Activated naive CD8-positive, alpha-beta T cell treated with anti-CD3 and anti-CD28 coated beads for 36 hours (primary cell): ENCODE measurements at regions not wholly inside any gene's neighbourhood (a gene's known extent, or its start where the extent isn't known, plus 50 kb on each side); places are given as distances from the start of the nearest gene placed in this dataset.
"Not testable (repeated sequence)": the region's sequence is repeated elsewhere in the genome, so short reads cannot be mapped to it uniquely, and the experiment has no call there.

Experiments used
- DNase-seq: peaks from one replicate; pipeline ENCODE4 v3.0.0; 2021
- H3K27ac Mint-ChIP-seq: one replicate; pipeline ENCODE4 v1.8.0; 2022; ENCODE audit warnings: mild to moderate bottlenecking, moderate library complexity, mixed read lengths
- H3K27me3 Mint-ChIP-seq: one replicate; pipeline ENCODE4 v1.8.0; 2022; ENCODE audit warnings: mild to moderate bottlenecking, mixed read lengths
- H3K36me3 Mint-ChIP-seq: one replicate; pipeline ENCODE4 v1.8.0; 2021; ENCODE audit warnings: mild to moderate bottlenecking, mixed read lengths
- H3K4me1 Mint-ChIP-seq: one replicate; pipeline ENCODE4 v1.8.0; 2021; ENCODE audit warnings: mixed read lengths
- H3K4me3 Mint-ChIP-seq: one replicate; pipeline ENCODE4 v1.8.0; 2022; ENCODE audit warnings: mild to moderate bottlenecking, moderate library complexity, mixed read lengths
- H3K9me3 Mint-ChIP-seq: one replicate; pipeline ENCODE4 v1.8.0; 2022; ENCODE audit warnings: mixed read lengths

- H3K9me3 Mint-ChIP-seq, result no peaks in the 10 kb centered on the region
- DNase-seq, result no peak
- peaks cover 4% of the 10 kb centered on the region for H3K27me3 Mint-ChIP-seq
- no peaks in the 10 kb centered on the region for H3K36me3 Mint-ChIP-seq
- no peaks in the 10 kb centered on the region for H3K4me1 Mint-ChIP-seq
- no peak overlapping the region for H3K4me3 Mint-ChIP-seq
- no peak overlapping the region for H3K27ac Mint-ChIP-seq
These were observed 559.9 kb upstream of the ARPP21 start for GRCh38 chr3:35079403-35079802.

- H3K27me3 Mint-ChIP-seq, result no peaks in the 10 kb centered on the region
- H3K27ac Mint-ChIP-seq, result no peak overlapping the region
- H3K4me3 Mint-ChIP-seq, result no peak overlapping the region
- H3K36me3 Mint-ChIP-seq, result no peaks in the 10 kb centered on the region
- no peak for DNase-seq
- H3K4me1 Mint-ChIP-seq, result no peaks in the 10 kb centered on the region
- no peaks in the 10 kb centered on the region for H3K9me3 Mint-ChIP-seq
These were observed 557.4 kb upstream of the ARPP21 start for GRCh38 chr3:35081899-35082298.

GRCh38 chr3:35088943-35089342, 550.4 kb upstream of the ARPP21 start:
- H3K27ac Mint-ChIP-seq, result no peak overlapping the region
- H3K4me3 Mint-ChIP-seq, result no peak overlapping the region
- H3K36me3 Mint-ChIP-seq, result no peaks in the 10 kb centered on the region
- H3K4me1 Mint-ChIP-seq, result no peaks in the 10 kb centered on the region
- H3K9me3 Mint-ChIP-seq, result peaks cover 12% of the 10 kb centered on the region
- DNase-seq, result no peak
- no peaks in the 10 kb centered on the region for H3K27me3 Mint-ChIP-seq

- DNase-seq, result no peak
- Mint-ChIP-seq H3K9me3 (peaks cover 1% of the 10 kb centered on the region), H3K36me3 (no peaks in the 10 kb centered on the region), H3K4me1 (no peaks in the 10 kb centered on the region), H3K27ac (no peak overlapping the region), H3K4me3 (no peak overlapping the region), H3K27me3 (no peaks in the 10 kb centered on the region)
These were observed 524.6 kb upstream of the ARPP21 start for GRCh38 chr3:35114686-35115085.

- Mint-ChIP-seq H3K4me3 (no peak overlapping the region), H3K27me3 (no peaks in the 10 kb centered on the region), H3K4me1 (no peaks in the 10 kb centered on the region), H3K27ac (no peak overlapping the region), H3K36me3 (no peaks in the 10 kb centered on the region), H3K9me3 (no peaks in the 10 kb centered on the region)
- no peak for DNase-seq
These were observed 519.3 kb upstream of the ARPP21 start for GRCh38 chr3:35120026-35120425.

- DNase-seq, result no peak
- Mint-ChIP-seq H3K9me3 (peaks cover 6% of the 10 kb centered on the region), H3K36me3 (no peaks in the 10 kb centered on the region), H3K4me1 (no peaks in the 10 kb centered on the region), H3K4me3 (no peak overlapping the region), H3K27me3 (no peaks in the 10 kb centered on the region), H3K27ac (no peak overlapping the region)
These were observed 501.7 kb upstream of the ARPP21 start for GRCh38 chr3:35137612-35138011.

GRCh38 chr3:35141406-35141805, 497.9 kb upstream of the ARPP21 start:
- Mint-ChIP-seq H3K4me1 (no peaks in the 10 kb centered on the region), H3K27ac (no peak overlapping the region), H3K27me3 (no peaks in the 10 kb centered on the region), H3K36me3 (no peaks in the 10 kb centered on the region), H3K4me3 (no peak overlapping the region), H3K9me3 (peaks cover 5% of the 10 kb centered on the region)
- no peak for DNase-seq

GRCh38 chr3:35144011-35144410, 495.3 kb upstream of the ARPP21 start:
- no peak for DNase-seq
- H3K9me3 Mint-ChIP-seq, result peaks cover 5% of the 10 kb centered on the region
- no peak overlapping the region for H3K27ac Mint-ChIP-seq
- no peak overlapping the region for H3K4me3 Mint-ChIP-seq
- no peaks in the 10 kb centered on the region for H3K27me3 Mint-ChIP-seq
- H3K36me3 Mint-ChIP-seq, result no peaks in the 10 kb centered on the region
- H3K4me1 Mint-ChIP-seq, result no peaks in the 10 kb centered on the region

GRCh38 chr3:35146256-35147035, 492.9 kb upstream of the ARPP21 start:
- not testable (repeated sequence) for H3K27me3 Mint-ChIP-seq, DNase-seq, H3K4me1 Mint-ChIP-seq, H3K36me3 Mint-ChIP-seq, H3K4me3 Mint-ChIP-seq, H3K27ac Mint-ChIP-seq, H3K9me3 Mint-ChIP-seq

GRCh38 chr3:35183927-35184675, 455.2 kb upstream of the ARPP21 start:
- no peak for DNase-seq
- Mint-ChIP-seq H3K27ac (no peak overlapping the region), H3K4me1 (no peaks in the 10 kb centered on the region), H3K9me3 (peaks cover 14% of the 10 kb centered on the region), H3K36me3 (peaks cover 4% of the 10 kb centered on the region), H3K4me3 (no peak overlapping the region), H3K27me3 (no peaks in the 10 kb centered on the region)

- Mint-ChIP-seq H3K27ac (no peak overlapping the region), H3K4me3 (no peak overlapping the region), H3K9me3 (peaks cover 14% of the 10 kb centered on the region), H3K36me3 (peaks cover 4% of the 10 kb centered on the region), H3K4me1 (no peaks in the 10 kb centered on the region), H3K27me3 (no peaks in the 10 kb centered on the region)
- no peak for DNase-seq
These were observed 454.6 kb upstream of the ARPP21 start for GRCh38 chr3:35184775-35185174.

GRCh38 chr3:35187908-35188307, 451.4 kb upstream of the ARPP21 start:
- Mint-ChIP-seq H3K4me1 (no peaks in the 10 kb centered on the region), H3K27me3 (no peaks in the 10 kb centered on the region), H3K27ac (no peak overlapping the region), H3K9me3 (peaks cover 7% of the 10 kb centered on the region), H3K4me3 (no peak overlapping the region), H3K36me3 (no peaks in the 10 kb centered on the region)
- no peak for DNase-seq

- DNase-seq, result no peak
- Mint-ChIP-seq H3K4me3 (no peak overlapping the region), H3K4me1 (no peaks in the 10 kb centered on the region), H3K27ac (no peak overlapping the region), H3K27me3 (no peaks in the 10 kb centered on the region), H3K36me3 (no peaks in the 10 kb centered on the region), H3K9me3 (peaks cover 1% of the 10 kb centered on the region)
These were observed 444.7 kb upstream of the ARPP21 start for GRCh38 chr3:35194666-35195065.

GRCh38 chr3:35198857-35199256, 440.5 kb upstream of the ARPP21 start:
- no peaks in the 10 kb centered on the region for H3K36me3 Mint-ChIP-seq
- DNase-seq, result no peak
- H3K4me3 Mint-ChIP-seq, result no peak overlapping the region
- no peaks in the 10 kb centered on the region for H3K4me1 Mint-ChIP-seq
- no peaks in the 10 kb centered on the region for H3K9me3 Mint-ChIP-seq
- no peaks in the 10 kb centered on the region for H3K27me3 Mint-ChIP-seq
- H3K27ac Mint-ChIP-seq, result no peak overlapping the region

GRCh38 chr3:35200056-35200455, 439.3 kb upstream of the ARPP21 start:
- no peak overlapping the region for H3K27ac Mint-ChIP-seq
- DNase-seq, result no peak
- H3K4me3 Mint-ChIP-seq, result no peak overlapping the region
- no peaks in the 10 kb centered on the region for H3K4me1 Mint-ChIP-seq
- no peaks in the 10 kb centered on the region for H3K27me3 Mint-ChIP-seq
- H3K9me3 Mint-ChIP-seq, result no peaks in the 10 kb centered on the region
- H3K36me3 Mint-ChIP-seq, result no peaks in the 10 kb centered on the region

- H3K36me3 Mint-ChIP-seq, result no peaks in the 10 kb centered on the region
- no peaks in the 10 kb centered on the region for H3K4me1 Mint-ChIP-seq
- no peaks in the 10 kb centered on the region for H3K9me3 Mint-ChIP-seq
- no peak overlapping the region for H3K27ac Mint-ChIP-seq
- H3K4me3 Mint-ChIP-seq, result no peak overlapping the region
- H3K27me3 Mint-ChIP-seq, result no peaks in the 10 kb centered on the region
- DNase-seq, result no peak
These were observed 438.1 kb upstream of the ARPP21 start for GRCh38 chr3:35201211-35201610.
